Right atrium auricular region (tissue), 2 donors: ENCODE measurements at regions not wholly inside any gene's neighbourhood (a gene's known extent, or its start where the extent isn't known, plus 50 kb on each side); places are given as distances from the start of the nearest gene placed in this dataset.

Experiments
- DNase-seq: peaks from one replicate; pipeline ENCODE4 v3.0.0-alpha.2; 2019; ENCODE audit warnings: low spot score
- H3K27ac ChIP-seq, 2 donors: fragments of 200-600 bp; sonication (generic); 1 replicate in 1 of 2; 2 replicates in 1 of 2; pipeline ENCODE4 v1.5.1; 2016 to 2019
- H3K27me3 ChIP-seq, 2 donors: fragments of 200-600 bp; sonication (generic); one replicate each; pipeline versions ENCODE4 v1.5.1 to v1.6.0; 2017 to 2019
- H3K36me3 ChIP-seq: fragments of 200-600 bp; sonication (generic); one replicate; pipeline ENCODE4 v1.5.1; 2016
- H3K4me1 ChIP-seq, 2 donors: fragments of 200-600 bp; sonication (generic); one replicate each; pipeline versions ENCODE4 v1.5.1 to v1.6.0; 2017 to 2019
- H3K4me3 ChIP-seq, 2 donors: fragments of 200-600 bp; sonication (generic); 1 replicate in 1 of 2; 2 replicates in 1 of 2; pipeline ENCODE4 v1.5.1; 2017 to 2019; ENCODE audit warnings: mild to moderate bottlenecking in 1 of 2, moderate library complexity in 1 of 2
- H3K9me3 ChIP-seq, 2 donors: fragments of 200-600 bp; sonication (generic); one replicate each; pipeline ENCODE4 v1.5.1; 2019
- TF ChIP-seq, protein P1 (sequence below), 2 donors: fragments of 200-600 bp; sonication (generic); IDR thresholded peaks; one replicate each; pipeline ENCODE4 v1.5.1; 2019; ENCODE audit warnings: antibody characterized with exemption in 2 of 2

DNA sequence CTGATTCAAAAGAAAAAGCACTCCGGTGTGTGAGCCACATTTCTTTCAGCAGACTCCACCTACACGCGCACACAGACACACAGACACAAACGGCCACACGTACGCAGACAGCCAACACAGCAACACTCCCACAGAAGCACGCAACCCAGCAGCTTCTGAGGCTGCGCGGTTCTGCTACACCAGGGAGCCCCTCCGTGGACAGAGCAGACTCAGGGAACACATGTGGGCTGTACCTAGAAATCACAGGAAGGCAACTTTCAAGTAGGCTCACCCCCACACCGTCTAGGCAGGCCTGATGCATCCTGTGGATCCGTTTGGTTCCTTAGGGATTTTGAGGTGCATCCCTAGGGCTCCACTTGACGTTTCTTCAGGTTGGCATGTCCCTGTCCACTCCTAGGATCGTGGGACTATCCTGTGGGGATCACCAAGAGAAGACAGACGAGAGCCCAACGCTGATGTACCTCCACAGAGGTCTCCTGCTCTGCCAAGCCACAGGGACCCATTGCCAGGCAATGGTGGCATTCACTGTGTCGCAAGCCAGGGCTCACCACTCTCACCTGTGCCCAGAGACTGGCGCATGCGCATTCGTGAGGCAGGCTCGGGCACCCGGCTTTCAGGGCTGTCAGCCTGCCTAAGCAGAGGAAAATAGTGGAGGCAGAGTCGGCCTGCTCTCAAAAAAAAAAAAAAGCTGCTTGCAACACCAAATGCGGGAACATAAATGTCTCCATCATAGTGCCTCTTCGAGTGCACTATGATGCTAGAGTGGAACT, 2333.3 kb downstream of the TP53TG3F start:
- Histone ChIP-seq H3K4me1 (no peaks in the 10 kb centered on the region), H3K27me3 (no peaks in the 10 kb centered on the region), H3K4me3 (no peak overlapping the region), H3K36me3 (no peaks in the 10 kb centered on the region), H3K27ac (no peak overlapping the region), H3K9me3 (no peaks in the 10 kb centered on the region)
- no peak for DNase-seq
- TF ChIP-seq, protein P1, sequence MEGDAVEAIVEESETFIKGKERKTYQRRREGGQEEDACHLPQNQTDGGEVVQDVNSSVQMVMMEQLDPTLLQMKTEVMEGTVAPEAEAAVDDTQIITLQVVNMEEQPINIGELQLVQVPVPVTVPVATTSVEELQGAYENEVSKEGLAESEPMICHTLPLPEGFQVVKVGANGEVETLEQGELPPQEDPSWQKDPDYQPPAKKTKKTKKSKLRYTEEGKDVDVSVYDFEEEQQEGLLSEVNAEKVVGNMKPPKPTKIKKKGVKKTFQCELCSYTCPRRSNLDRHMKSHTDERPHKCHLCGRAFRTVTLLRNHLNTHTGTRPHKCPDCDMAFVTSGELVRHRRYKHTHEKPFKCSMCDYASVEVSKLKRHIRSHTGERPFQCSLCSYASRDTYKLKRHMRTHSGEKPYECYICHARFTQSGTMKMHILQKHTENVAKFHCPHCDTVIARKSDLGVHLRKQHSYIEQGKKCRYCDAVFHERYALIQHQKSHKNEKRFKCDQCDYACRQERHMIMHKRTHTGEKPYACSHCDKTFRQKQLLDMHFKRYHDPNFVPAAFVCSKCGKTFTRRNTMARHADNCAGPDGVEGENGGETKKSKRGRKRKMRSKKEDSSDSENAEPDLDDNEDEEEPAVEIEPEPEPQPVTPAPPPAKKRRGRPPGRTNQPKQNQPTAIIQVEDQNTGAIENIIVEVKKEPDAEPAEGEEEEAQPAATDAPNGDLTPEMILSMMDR (IDR thresholded peaks at IDR 0.05) = no peak

GRCh38 chr16:35793601-35794000, 2334.2 kb downstream of the TP53TG3F start:
- no peak overlapping the region for H3K4me3 ChIP-seq
- no peaks in the 10 kb centered on the region for H3K36me3 ChIP-seq
- H3K9me3 ChIP-seq = no peaks in the 10 kb centered on the region
- DNase-seq = no peak
- no peaks in the 10 kb centered on the region for H3K27me3 ChIP-seq
- H3K4me1 ChIP-seq = no peaks in the 10 kb centered on the region
- TF ChIP-seq, protein P1 (IDR thresholded peaks at IDR 0.05) = no peak
- no peak overlapping the region for H3K27ac ChIP-seq

GRCh38 chr16:35794896-35795295, 2335.5 kb downstream of the TP53TG3F start:
- H3K4me3 ChIP-seq = no peak overlapping the region
- H3K36me3 ChIP-seq = no peaks in the 10 kb centered on the region
- no peaks in the 10 kb centered on the region for H3K27me3 ChIP-seq
- TF ChIP-seq, protein P1 (IDR thresholded peaks at IDR 0.05) = no peak
- no peak for DNase-seq
- H3K9me3 ChIP-seq = no peaks in the 10 kb centered on the region
- H3K27ac ChIP-seq = no peak overlapping the region
- H3K4me1 ChIP-seq = no peaks in the 10 kb centered on the region

- Histone ChIP-seq H3K4me1 (no peaks in the 10 kb centered on the region), H3K27me3 (no peaks in the 10 kb centered on the region), H3K4me3 (no peak overlapping the region), H3K27ac (no peak overlapping the region), H3K36me3 (no peaks in the 10 kb centered on the region), H3K9me3 (no peaks in the 10 kb centered on the region)
- no peak for DNase-seq
- TF ChIP-seq, protein P1 (IDR thresholded peaks at IDR 0.05) = no peak
Measured at GRCh38 chr16:35795361-35796029, 2336.1 kb downstream of the TP53TG3F start.

DNA sequence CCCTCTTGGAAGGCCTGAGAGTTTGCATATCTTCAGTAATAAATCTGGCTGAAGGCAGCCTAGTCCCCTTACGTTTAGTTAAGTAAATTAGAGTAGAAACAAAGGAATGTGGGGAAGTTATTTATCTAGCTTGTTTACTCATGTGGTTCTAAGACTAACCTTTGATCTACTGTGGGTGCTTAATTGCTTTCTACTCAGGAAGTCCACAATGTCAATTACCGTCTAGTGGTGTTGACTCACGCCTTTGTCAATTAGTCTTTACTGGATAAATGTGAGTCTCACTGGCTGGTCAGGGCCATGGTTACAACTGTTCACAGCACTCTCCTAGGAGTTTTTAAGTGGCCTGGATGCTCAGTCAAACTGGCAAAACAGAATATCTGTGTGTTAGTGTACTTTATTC, 2338.4 kb downstream of the TP53TG3F start:
- no peak for DNase-seq
- Histone ChIP-seq H3K4me3 (no peak overlapping the region), H3K9me3 (no peaks in the 10 kb centered on the region), H3K36me3 (no peaks in the 10 kb centered on the region), H3K27me3 (no peaks in the 10 kb centered on the region), H3K4me1 (no peaks in the 10 kb centered on the region), H3K27ac (no peak overlapping the region)
- TF ChIP-seq, protein P1 (IDR thresholded peaks at IDR 0.05) = no peak
